SK-N-SH (cell line): ENCODE measurements at regions not wholly inside any gene's neighbourhood (a gene's known extent, or its start where the extent isn't known, plus 50 kb on each side); places are given as distances from the start of the nearest gene placed in this dataset.

ENCODE experiments used
- CHD2 ChIP-seq: fragments of 150-350 bp; IDR thresholded peaks from 2 replicates; pipeline ENCODE4 v1.6.1; 2018; ENCODE audit warnings: low read length; ENCODE audit not compliant: partially characterized antibody
- CTCF ChIP-seq: fragments of 200-600 bp; sonication (generic); IDR thresholded peaks from 2 replicates; pipeline ENCODE4 v1.6.1; 2017; ENCODE audit warnings: antibody characterized with exemption, mild to moderate bottlenecking, moderate library complexity
- EP300 ChIP-seq, 2 experiments: IDR thresholded peaks; 2 replicates each; pipeline versions ENCODE4 v1.4.0 to v1.6.1; 2012; ENCODE audit warnings: borderline replicate concordance in 1 of 2, low read depth in 1 of 2, low read length in 1 of 2
- GABPA ChIP-seq: IDR thresholded peaks from 2 replicates; pipeline ENCODE4 v1.4.0; 2012; ENCODE audit warnings: low read depth, mild to moderate bottlenecking
- MEF2A ChIP-seq: IDR thresholded peaks from 2 replicates; pipeline ENCODE4 v1.4.0; 2012; ENCODE audit warnings: low read depth, borderline replicate concordance
- NRF1 ChIP-seq: IDR thresholded peaks from 2 replicates; pipeline ENCODE4 v1.6.1; 2012; ENCODE audit warnings: low read depth, mild to moderate bottlenecking, low read length
- REST ChIP-seq: IDR thresholded peaks from 2 replicates; pipeline ENCODE4 v1.6.1; 2012; ENCODE audit warnings: mild to moderate bottlenecking, low read depth, low read length, moderate library complexity
- RFX5 ChIP-seq: IDR thresholded peaks from 2 replicates; pipeline ENCODE4 v1.6.1; 2012; ENCODE audit warnings: mild to moderate bottlenecking, improper control_type of control experiment, low read length
- SIN3A ChIP-seq: IDR thresholded peaks from 2 replicates; pipeline ENCODE4 v1.6.1; 2012; ENCODE audit warnings: low read depth, mild to moderate bottlenecking, low read length, moderate library complexity, borderline replicate concordance
- SMC3 ChIP-seq: IDR thresholded peaks from 2 replicates; pipeline ENCODE4 v1.6.1; 2012; ENCODE audit warnings: low read depth, low read length, improper control_type of control experiment
- TCF12 ChIP-seq: IDR thresholded peaks from 2 replicates; pipeline ENCODE4 v1.4.0; 2012
- YY1 ChIP-seq: IDR thresholded peaks from 2 replicates; pipeline ENCODE4 v1.4.0; 2012; ENCODE audit warnings: low read depth, mild to moderate bottlenecking

GRCh38 chr18:41871229-41872000 is 83.6 kb upstream of the PIK3C3 start:
- TF ChIP-seq SIN3A (no peak), SMC3 (no peak), CTCF (no peak), REST (no peak), NRF1 (no peak), EP300 (IDR thresholded peaks at IDR 0.05; ENCODE audit: borderline replicate concordance in 1 of 2, low read depth in 1 of 2, low read length in 1 of 2) (no peak), RFX5 (no peak), GABPA (no peak), MEF2A (no peak), CHD2 (no peak), YY1 (no peak), TCF12 (no peak)
